NOMO-1 (cell line): ENCODE measurements at regions not wholly inside any gene's neighbourhood (a gene's known extent, or its start where the extent isn't known, plus 50 kb on each side); places are given as distances from the start of the nearest gene placed in this dataset.

ENCODE experiments used
- DNase-seq, 2 experiments: peaks; one replicate each; lab custom pipeline; 2025; ENCODE audit not compliant: unreplicated experiment in 2 of 2; lab: John Stamatoyannopoulos, UW

- DNase-seq, result no peak
Observed at GRCh38 chr16:14337303-14338191, 266.4 kb downstream of the MRTFB start.

- DNase-seq, result no peak
Observed at GRCh38 chr16:14335297-14335696, 264.2 kb downstream of the MRTFB start.

DNA sequence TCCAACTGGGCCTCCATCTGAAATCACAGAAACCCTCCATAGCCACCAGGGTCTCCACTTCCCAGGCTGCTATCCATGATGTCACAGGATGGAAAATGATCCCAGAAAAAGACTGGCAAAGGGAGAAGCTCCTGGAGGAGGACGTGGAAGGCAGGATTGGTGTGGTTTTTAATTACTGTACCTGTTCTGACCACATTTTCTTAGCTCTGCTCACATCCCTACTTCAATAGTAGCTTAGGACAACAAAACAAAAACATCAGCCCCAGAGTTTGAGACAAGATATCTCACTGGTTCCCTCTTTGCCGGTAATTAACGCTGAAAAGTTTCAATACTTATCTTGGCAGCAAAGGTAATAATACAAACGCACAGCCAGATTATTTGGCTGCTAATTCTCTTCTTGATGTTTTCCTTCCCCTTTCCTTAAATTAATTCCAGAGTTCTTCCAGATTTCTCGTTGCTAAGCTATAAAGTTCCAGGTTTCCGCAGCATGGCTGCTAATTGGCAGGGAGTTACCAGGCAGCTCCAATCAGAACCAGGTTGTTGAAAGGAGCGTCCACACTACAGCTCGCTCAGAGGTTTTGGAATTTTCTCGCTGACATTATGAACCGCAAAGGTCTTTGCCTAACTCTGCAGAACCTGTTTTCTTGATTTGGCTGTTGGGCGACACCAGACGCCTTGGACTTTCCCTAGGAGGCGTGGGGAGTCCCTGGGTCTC, 263.4 kb downstream of the MRTFB start:
- DNase-seq, result no peak

- no peak for DNase-seq
Observed at GRCh38 chr16:14333361-14333760, 262.2 kb downstream of the MRTFB start.

DNA sequence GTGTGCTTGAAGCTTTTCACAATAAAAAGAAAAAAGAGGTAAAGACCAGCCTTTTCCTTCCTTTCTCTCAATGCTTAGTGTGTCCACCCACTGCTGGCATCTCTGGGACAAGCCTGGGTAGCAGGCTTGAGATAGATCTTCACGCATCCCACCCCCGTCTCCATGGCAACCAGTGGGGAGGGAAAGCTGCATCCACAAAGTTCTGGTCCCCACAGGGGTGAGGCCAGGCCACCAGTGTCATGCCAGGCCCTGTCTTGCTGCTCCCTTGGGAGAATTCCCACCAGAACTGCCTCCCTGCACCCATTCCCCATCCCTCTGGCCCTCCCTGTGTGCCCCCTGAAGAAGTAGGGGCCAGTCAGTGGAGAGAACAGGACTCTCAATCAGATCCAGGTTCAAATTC, 259.9 kb downstream of the MRTFB start:
- no peak for DNase-seq

DNA sequence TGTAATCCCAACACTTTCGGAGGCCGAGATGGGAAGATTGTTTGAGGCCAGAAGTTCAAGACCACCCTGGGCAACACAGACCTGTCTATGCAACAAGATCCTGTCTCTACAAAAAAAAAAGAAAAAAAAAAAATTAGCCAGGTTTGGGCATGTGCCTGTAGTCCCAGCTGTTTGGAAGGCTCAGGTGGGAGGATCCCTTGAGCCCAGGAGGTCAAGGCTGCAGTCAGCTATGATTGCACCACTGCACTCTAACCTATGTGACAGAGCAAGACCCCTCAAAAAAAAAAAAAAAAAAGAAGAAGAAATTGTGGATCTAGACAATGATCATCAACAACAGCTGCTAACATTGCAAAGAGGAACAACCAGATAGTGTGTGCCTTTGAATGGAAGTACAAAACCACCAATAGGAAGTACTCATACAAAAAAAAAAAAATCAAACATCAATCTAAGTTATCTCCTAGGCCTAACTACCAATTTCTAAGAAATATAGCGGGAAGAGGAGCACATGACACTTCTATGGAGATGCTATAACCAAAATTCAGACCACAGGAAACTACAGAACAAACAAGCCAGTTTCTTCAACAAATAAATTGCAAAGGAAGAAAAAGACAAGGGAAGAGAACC, 258.7 kb downstream of the MRTFB start:
- DNase-seq, result no peak

GRCh38 chr16:14325502-14326401, 254.6 kb downstream of the MRTFB start:
- DNase-seq, result no peak

DNA sequence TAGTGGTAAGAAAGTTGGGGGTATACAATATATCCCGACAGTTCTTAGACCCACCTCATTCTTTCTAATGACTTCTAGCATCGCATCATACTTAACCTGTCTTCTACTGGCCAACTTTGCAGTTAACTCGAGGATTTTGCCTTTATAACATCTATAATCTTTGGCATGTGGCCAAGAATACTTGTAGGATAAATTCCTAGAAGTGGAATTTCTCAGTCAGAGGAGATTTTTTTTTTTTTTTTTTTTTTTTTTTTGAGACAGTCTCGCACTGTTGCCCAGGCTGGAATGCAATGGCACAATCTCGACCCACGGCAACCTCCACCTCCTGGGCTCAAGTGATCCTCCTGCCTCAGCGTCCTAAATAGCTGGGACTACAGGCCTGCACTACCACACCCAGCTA, 253.5 kb downstream of the MRTFB start:
- DNase-seq, result no peak

- no peak for DNase-seq
Observed at GRCh38 chr16:14322186-14322585, 251.1 kb downstream of the MRTFB start.

DNA sequence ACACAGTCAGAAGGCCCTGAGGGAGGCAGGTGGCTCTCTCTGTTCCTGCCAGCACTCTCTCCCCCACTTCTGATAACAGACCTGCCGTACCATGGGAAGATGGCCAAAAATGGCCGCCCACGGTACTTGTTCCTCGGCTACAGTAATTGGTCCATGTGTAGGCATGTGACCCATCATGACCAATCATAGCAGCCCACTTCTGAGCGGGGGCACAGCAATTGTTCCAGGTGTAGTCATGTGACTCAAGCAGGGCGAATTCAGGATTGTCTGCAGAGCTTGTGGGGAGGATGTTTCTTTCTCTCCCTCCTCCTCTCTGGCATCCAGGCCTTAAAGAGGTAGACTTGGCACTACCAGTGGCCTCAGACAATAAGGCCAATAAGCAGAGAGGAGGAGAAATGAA, 250.4 kb downstream of the MRTFB start:
- no peak for DNase-seq

DNA sequence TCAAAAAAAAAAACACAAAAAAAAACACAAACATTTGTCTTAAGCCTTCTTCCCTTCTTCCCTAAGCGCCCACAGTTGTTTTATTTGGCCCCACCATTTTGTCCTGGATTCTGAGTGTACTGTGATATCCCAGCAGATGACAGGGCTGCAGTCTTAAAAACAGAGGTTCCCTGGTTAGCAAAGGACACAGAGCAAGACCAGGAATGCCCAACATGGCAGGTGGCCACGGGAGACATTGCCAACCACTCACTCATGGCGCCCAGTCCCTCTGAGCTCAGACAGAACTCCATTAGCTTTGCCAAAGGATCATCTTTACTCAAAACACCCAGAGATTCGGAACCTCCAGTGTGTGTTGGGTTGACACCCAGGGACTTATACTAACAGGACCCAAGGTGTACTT, 249.3 kb downstream of the MRTFB start:
- DNase-seq, result no peak
